Caco-2 (cell line): ENCODE measurements at regions not wholly inside any gene's neighbourhood (a gene's known extent, or its start where the extent isn't known, plus 50 kb on each side); places are given as distances from the start of the nearest gene placed in this dataset.

Experiments used
- BruUV-seq: library from RNA; stranded (reverse); fragments of 400-500 nt; replicated peaks from 2 replicates; lab custom pipeline; 2021; lab: Mats Ljungman, UMichigan
- CTCF ChIA-PET: fragments of 300-600 bp; sonication (Branson Sonifier 250); formaldehyde crosslinking; loops from one replicate; lab custom pipeline; 2022; ENCODE audit warnings: antibody characterized with exemption; lab: Charles Lee
- POLR2A ChIA-PET: fragments of 300-600 bp; sonication (Branson Sonifier 250); formaldehyde crosslinking; loops from one replicate; lab custom pipeline; 2022; ENCODE audit warnings: antibody characterized with exemption; lab: Charles Lee
- DNase-seq, 2 experiments: peaks; one replicate each; pipeline versions ENCODE4 v3.0.0 to v3.0.0-alpha.2; 2020 to 2022
- H3K27me3 ChIP-seq: replicated peaks from 2 replicates; pipeline ENCODE4 v1.6.0; 2011; ENCODE audit warnings: low read length; ENCODE audit not compliant: control insufficient read depth, insufficient read depth
- H3K36me3 ChIP-seq: 2 replicates; pipeline ENCODE4 v1.5.1; 2011; ENCODE audit warnings: low read length; ENCODE audit not compliant: control insufficient read depth, insufficient read depth
- H3K4me1 ChIP-seq: fragments of 250-450 bp; sonication (Bioruptor Pico); 2 replicates; pipeline ENCODE4 v1.5.1; 2020; ENCODE audit warnings: mild to moderate bottlenecking
- H3K4me3 ChIP-seq: 2 replicates; pipeline ENCODE4 v1.5.1; 2011; ENCODE audit warnings: low read depth, mild to moderate bottlenecking, control low read depth, low read length
- H3K9me3 ChIP-seq: fragments of 250-450 bp; sonication (Bioruptor Pico); 2 replicates; pipeline ENCODE4 v1.5.1; 2020; ENCODE audit warnings: mild to moderate bottlenecking, moderate library complexity
- H3K27ac Mint-ChIP-seq: one replicate; pipeline ENCODE4 v1.8.0; 2022; ENCODE audit warnings: mixed read lengths; ENCODE audit not compliant: unreplicated experiment
- H3K27me3 Mint-ChIP-seq: one replicate; pipeline ENCODE4 v1.8.0; 2022; ENCODE audit warnings: mixed read lengths; ENCODE audit not compliant: insufficient read depth, unreplicated experiment
- H3K36me3 Mint-ChIP-seq: one replicate; pipeline ENCODE4 v1.8.0; 2022; ENCODE audit warnings: mild to moderate bottlenecking, mixed read lengths; ENCODE audit not compliant: insufficient read depth, unreplicated experiment
- H3K4me1 Mint-ChIP-seq: one replicate; pipeline ENCODE4 v1.8.0; 2022; ENCODE audit warnings: low read depth, mixed read lengths; ENCODE audit not compliant: unreplicated experiment
- H3K4me3 Mint-ChIP-seq: one replicate; pipeline ENCODE4 v1.8.0; 2022; ENCODE audit warnings: mild to moderate bottlenecking, moderate library complexity, mixed read lengths; ENCODE audit not compliant: unreplicated experiment
- H3K9me3 Mint-ChIP-seq: one replicate; pipeline ENCODE4 v1.8.0; 2022; ENCODE audit warnings: mixed read lengths; ENCODE audit not compliant: unreplicated experiment
- CTCF ChIP-seq, 2 experiments: fragments of 200-600 bp in 1 of 2; IDR thresholded peaks; 1 replicate in 1 of 2; 2 replicates in 1 of 2; pipeline versions ENCODE4 v1.5.1 to v1.8.0; 2011 to 2022; ENCODE audit warnings: antibody characterized with exemption in 1 of 2, control low read depth in 1 of 2, inconsistent platforms in 1 of 2, low read depth in 1 of 2, low read length in 1 of 2, mild to moderate bottlenecking in 1 of 2, moderate library complexity in 1 of 2; ENCODE audit not compliant: insufficient read depth in 1 of 2, severe bottlenecking in 1 of 2, unreplicated experiment in 1 of 2
- intact Hi-C: fragments of 100-400 bp; cut with micrococcal nuclease; formaldehyde crosslinking; loops from one replicate; pipeline ENCODE4 v1.10.0; 2022; ENCODE audit not compliant: unreplicated experiment

DNA sequence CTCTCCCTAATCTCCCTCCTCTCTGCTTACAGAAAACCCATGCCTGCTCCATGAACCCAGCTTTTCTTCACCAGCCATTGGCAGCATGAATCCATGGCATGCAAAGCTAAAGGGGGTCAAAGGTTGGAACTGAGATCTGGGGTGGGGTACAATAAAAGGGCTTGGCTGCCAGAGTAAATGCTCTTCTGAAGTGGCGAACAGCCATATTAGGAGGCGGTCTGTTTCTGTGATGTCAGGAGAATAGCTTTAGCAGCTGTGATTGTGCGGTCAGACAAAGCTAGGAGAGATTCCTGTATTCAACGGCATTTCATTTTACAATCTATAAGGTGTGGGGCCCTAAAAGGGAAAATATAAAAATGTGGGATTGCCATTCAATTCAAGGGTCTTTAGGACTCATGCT lies 71.7 kb upstream of the TMPRSS2 start:
- intact Hi-C loops: no loop called here
- Histone ChIP-seq H3K4me3 (no peak overlapping the region), H3K36me3 (no peaks in the 10 kb centered on the region), H3K4me1 (peaks cover 31% of the 10 kb centered on the region), H3K27me3 (no peaks in the 10 kb centered on the region), H3K9me3 (peaks cover 14% of the 10 kb centered on the region)
- no peaks in the 10 kb centered on the region for H3K27me3 Mint-ChIP-seq
- no TSS peak for BruUV-seq
- H3K4me1 Mint-ChIP-seq: peaks cover 28% of the 10 kb centered on the region
- peaks cover 23% of the 10 kb centered on the region for H3K9me3 Mint-ChIP-seq
- H3K36me3 Mint-ChIP-seq: no peaks in the 10 kb centered on the region
- no peak overlapping the region for H3K4me3 Mint-ChIP-seq
- ChIA-PET CTCF (interaction anchor here (1.0 kb wide), 1 partner anchor 32 kb away, joined by 6 read pairs; no protein-coding TSS in a partner anchor), POLR2A (interaction anchor here (0.6 kb wide), 1 partner anchor 72 kb away, joined by 3 read pairs; the partner anchor contains the start of gene TMPRSS2)
- H3K27ac Mint-ChIP-seq: peak overlapping the region; percentile 18
- no peak for DNase-seq
- TF ChIP-seq CTCF (IDR thresholded peaks at IDR 0.05; ENCODE audit: insufficient read depth in 1 of 2, low read depth in 1 of 2, low read length in 1 of 2, severe bottlenecking in 1 of 2, unreplicated experiment in 1 of 2): no peak

- no peaks in the 10 kb centered on the region for H3K36me3 Mint-ChIP-seq
- BruUV-seq: no TSS peak
- no peaks in the 10 kb centered on the region for H3K27me3 Mint-ChIP-seq
- Histone ChIP-seq H3K4me1 (peaks cover 23% of the 10 kb centered on the region), H3K4me3 (no peak overlapping the region), H3K27me3 (no peaks in the 10 kb centered on the region), H3K9me3 (peaks cover 14% of the 10 kb centered on the region), H3K36me3 (no peaks in the 10 kb centered on the region)
- H3K9me3 Mint-ChIP-seq: peaks cover 23% of the 10 kb centered on the region
- ChIA-PET POLR2A (interaction anchor here (0.7 kb wide), 1 partner anchor 71 kb away, joined by 3 read pairs; the partner anchor contains the start of gene TMPRSS2), CTCF (no interaction called here)
- peaks cover 28% of the 10 kb centered on the region for H3K4me1 Mint-ChIP-seq
- no peak for TF ChIP-seq CTCF (IDR thresholded peaks at IDR 0.05; ENCODE audit: insufficient read depth in 1 of 2, low read depth in 1 of 2, low read length in 1 of 2, severe bottlenecking in 1 of 2, unreplicated experiment in 1 of 2)
- no peak overlapping the region for H3K27ac Mint-ChIP-seq
- intact Hi-C loops: no loop called here
- no peak for DNase-seq
- H3K4me3 Mint-ChIP-seq: no peak overlapping the region
Observed at GRCh38 chr21:41578716-41579115, 70.8 kb upstream of the TMPRSS2 start.

DNA sequence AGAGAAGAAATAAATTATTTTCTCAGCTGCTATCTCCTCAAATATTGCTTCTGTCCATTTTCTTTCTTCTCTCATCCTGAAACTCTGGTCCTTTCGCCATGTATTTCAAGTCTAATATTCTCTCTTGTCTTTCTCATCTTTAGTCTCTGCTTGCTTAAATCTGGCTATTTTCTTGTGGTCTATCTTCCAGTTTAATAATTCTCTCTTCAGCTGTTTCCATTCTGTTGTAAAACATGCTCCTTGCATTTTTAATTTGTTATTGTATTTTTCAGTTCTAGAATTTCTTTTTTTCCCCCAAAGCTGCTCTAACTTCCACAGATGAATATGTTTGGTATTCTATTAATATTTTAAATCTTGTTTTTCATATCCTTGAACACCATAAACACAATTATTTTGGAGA lies 70.1 kb upstream of the TMPRSS2 start:
- no peaks in the 10 kb centered on the region for H3K27me3 Mint-ChIP-seq
- no peak overlapping the region for H3K27ac Mint-ChIP-seq
- no peaks in the 10 kb centered on the region for H3K27me3 ChIP-seq
- peaks cover 17% of the 10 kb centered on the region for H3K4me1 ChIP-seq
- H3K36me3 Mint-ChIP-seq: no peaks in the 10 kb centered on the region
- CTCF ChIA-PET: no interaction called here
- TF ChIP-seq CTCF (IDR thresholded peaks at IDR 0.05; ENCODE audit: insufficient read depth in 1 of 2, low read depth in 1 of 2, low read length in 1 of 2, severe bottlenecking in 1 of 2, unreplicated experiment in 1 of 2): no peak
- no peaks in the 10 kb centered on the region for H3K36me3 ChIP-seq
- peaks cover 14% of the 10 kb centered on the region for H3K9me3 ChIP-seq
- H3K4me1 Mint-ChIP-seq: peaks cover 28% of the 10 kb centered on the region
- intact Hi-C loops: no loop called here
- BruUV-seq: no TSS peak
- H3K4me3 ChIP-seq: no peak overlapping the region
- POLR2A ChIA-PET: interaction anchor here (0.7 kb wide), 1 partner anchor 70 kb away, joined by 3 read pairs; the partner anchor contains the start of gene TMPRSS2
- peaks cover 23% of the 10 kb centered on the region for H3K9me3 Mint-ChIP-seq
- no peak overlapping the region for H3K4me3 Mint-ChIP-seq
- DNase-seq: no peak
